Loucy (cell line): ENCODE measurements at regions not wholly inside any gene's neighbourhood (a gene's known extent, or its start where the extent isn't known, plus 50 kb on each side); places are given as distances from the start of the nearest gene placed in this dataset.

Experiments
- EZH2phosphoT487 ChIP-seq: fragments of 200-600 bp; IDR thresholded peaks from 2 replicates; pipeline ENCODE4 v1.6.1; 2018; ENCODE audit warnings: antibody characterized with exemption, mild to moderate bottlenecking, moderate library complexity, borderline replicate concordance
- TF ChIP-seq, protein P1 (sequence below): fragments of 200-600 bp; sonication (generic); conservative IDR thresholded peaks from 2 replicates; pipeline ENCODE4 v1.5.1; 2014; ENCODE audit warnings: mild to moderate bottlenecking, antibody characterized with exemption, low read length

DNA sequence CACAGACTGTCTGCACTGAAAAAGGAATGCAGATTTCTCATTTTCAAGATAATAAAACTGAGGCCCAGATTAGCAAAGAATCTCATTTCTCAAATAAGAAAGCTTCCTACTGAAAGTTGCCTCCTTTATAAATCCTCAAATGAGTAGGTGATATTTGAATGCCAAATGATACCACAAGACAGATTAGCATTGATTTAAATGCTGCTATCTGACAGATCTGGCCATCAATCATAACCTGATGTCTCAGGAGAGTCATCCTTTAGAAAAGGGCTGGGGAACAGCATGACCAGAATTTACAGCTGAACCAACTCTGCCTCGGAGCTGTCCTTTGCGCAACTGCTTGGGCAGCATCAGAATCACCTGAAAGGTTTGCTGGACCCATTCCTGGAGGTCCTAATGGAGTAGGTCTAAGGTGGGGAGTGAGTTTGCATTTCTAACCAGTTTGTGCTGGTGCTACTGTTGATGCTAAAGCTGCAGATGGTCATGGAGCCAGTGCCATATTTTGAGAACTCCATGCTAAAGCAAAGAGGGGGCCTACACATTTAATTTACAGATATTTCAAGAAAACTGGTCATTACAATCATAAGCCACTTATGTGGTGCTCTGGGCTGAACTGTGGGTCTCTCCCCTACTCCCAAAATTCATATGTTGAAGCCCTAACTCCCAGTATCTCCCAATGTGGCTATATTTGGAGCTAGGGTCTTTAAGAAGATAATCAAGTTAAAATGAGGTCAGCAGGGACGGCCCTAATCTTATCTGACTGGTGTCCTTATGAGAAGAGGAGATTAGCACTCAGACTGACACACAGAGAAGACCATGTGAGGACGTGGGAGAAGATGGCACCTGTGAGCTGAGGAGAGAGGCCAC, 295.5 kb upstream of the JARID2 start:
- TF ChIP-seq, protein P1, sequence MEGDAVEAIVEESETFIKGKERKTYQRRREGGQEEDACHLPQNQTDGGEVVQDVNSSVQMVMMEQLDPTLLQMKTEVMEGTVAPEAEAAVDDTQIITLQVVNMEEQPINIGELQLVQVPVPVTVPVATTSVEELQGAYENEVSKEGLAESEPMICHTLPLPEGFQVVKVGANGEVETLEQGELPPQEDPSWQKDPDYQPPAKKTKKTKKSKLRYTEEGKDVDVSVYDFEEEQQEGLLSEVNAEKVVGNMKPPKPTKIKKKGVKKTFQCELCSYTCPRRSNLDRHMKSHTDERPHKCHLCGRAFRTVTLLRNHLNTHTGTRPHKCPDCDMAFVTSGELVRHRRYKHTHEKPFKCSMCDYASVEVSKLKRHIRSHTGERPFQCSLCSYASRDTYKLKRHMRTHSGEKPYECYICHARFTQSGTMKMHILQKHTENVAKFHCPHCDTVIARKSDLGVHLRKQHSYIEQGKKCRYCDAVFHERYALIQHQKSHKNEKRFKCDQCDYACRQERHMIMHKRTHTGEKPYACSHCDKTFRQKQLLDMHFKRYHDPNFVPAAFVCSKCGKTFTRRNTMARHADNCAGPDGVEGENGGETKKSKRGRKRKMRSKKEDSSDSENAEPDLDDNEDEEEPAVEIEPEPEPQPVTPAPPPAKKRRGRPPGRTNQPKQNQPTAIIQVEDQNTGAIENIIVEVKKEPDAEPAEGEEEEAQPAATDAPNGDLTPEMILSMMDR = no peak
- TF ChIP-seq EZH2phosphoT487 = no peak
